HFF-Myc (cell line): ENCODE measurements at regions not wholly inside any gene's neighbourhood (a gene's known extent, or its start where the extent isn't known, plus 50 kb on each side); places are given as distances from the start of the nearest gene placed in this dataset.

Experiments
- DNase-seq: peaks from one replicate; pipeline ENCODE4 v3.0.0-alpha.2; 2011; ENCODE audit warnings: low read depth; ENCODE audit errors: extremely low read depth
- H3K4me3 ChIP-seq: replicated peaks from 2 replicates; pipeline ENCODE4 v1.5.1; 2011; ENCODE audit warnings: low read depth, mild to moderate bottlenecking, control low read depth, low read length
- TF ChIP-seq, protein P1 (sequence below): IDR thresholded peaks from 2 replicates; pipeline ENCODE4 v1.5.1; 2012; ENCODE audit warnings: mild to moderate bottlenecking, low read depth, low read length, control low read depth; ENCODE audit errors: missing control alignments

GRCh38 chr5:71949772-71950171, 157.5 kb upstream of the MAP1B start:
- TF ChIP-seq, protein P1, sequence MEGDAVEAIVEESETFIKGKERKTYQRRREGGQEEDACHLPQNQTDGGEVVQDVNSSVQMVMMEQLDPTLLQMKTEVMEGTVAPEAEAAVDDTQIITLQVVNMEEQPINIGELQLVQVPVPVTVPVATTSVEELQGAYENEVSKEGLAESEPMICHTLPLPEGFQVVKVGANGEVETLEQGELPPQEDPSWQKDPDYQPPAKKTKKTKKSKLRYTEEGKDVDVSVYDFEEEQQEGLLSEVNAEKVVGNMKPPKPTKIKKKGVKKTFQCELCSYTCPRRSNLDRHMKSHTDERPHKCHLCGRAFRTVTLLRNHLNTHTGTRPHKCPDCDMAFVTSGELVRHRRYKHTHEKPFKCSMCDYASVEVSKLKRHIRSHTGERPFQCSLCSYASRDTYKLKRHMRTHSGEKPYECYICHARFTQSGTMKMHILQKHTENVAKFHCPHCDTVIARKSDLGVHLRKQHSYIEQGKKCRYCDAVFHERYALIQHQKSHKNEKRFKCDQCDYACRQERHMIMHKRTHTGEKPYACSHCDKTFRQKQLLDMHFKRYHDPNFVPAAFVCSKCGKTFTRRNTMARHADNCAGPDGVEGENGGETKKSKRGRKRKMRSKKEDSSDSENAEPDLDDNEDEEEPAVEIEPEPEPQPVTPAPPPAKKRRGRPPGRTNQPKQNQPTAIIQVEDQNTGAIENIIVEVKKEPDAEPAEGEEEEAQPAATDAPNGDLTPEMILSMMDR, result no peak
- DNase-seq, result no peak
- H3K4me3 ChIP-seq, result no peak overlapping the region

DNA sequence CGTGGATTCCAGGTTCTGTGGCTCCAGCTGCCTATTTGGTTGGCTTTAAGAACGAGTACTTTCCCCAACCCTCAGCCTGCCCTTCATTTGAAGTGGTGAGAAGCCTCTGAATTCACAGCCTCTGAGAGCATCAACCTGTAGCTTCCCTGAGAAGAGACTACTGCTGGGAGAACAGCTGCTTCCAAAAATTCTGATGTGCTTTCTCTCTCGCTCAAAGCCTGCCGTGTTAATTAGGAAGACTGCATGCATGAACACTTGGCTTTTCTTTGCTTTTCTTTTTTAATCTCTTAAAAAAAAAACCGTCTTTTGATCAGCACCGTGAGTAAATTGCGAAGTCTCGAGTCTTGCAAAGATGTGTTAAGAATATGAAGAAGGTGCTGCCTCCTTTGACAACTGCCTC, 153.4 kb upstream of the MAP1B start:
- TF ChIP-seq, protein P1, result no peak
- no peak for DNase-seq
- H3K4me3 ChIP-seq, result no peak overlapping the region

DNA sequence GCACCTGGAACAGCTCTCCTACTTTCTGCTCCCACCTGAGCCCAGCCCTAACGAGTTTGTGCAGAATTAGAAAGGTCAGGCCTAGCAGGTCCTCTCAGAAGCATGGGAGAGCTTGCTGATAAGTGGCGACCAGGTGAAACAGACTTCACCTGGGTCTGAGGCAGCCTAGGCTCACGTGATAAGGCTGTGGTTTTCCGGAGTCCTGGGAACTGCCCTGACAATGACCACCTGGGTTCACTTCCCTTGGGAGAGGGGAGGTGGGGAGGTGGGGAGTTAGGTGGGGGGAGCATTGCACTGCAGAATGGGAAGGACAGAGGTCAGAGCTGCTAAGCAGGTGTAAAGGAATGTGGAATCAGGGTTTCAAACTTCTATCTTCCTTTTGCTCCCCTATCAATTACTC, 152.9 kb upstream of the MAP1B start:
- DNase-seq, result no peak
- no peak overlapping the region for H3K4me3 ChIP-seq
- TF ChIP-seq, protein P1, result no peak

- DNase-seq, result no peak
- no peak overlapping the region for H3K4me3 ChIP-seq
- TF ChIP-seq, protein P1, result no peak
Observed at GRCh38 chr5:71955723-71956122, 151.6 kb upstream of the MAP1B start.

- TF ChIP-seq, protein P1, result no peak
- DNase-seq, result no peak
- H3K4me3 ChIP-seq, result no peak overlapping the region
Observed at GRCh38 chr5:71957292-71957898, 149.9 kb upstream of the MAP1B start.

- DNase-seq, result no peak
- no peak overlapping the region for H3K4me3 ChIP-seq
- TF ChIP-seq, protein P1, result no peak
Observed at GRCh38 chr5:71960195-71960594, 147.1 kb upstream of the MAP1B start.

- DNase-seq, result no peak
- no peak overlapping the region for H3K4me3 ChIP-seq
- TF ChIP-seq, protein P1, result no peak
Observed at GRCh38 chr5:71961786-71962185, 145.5 kb upstream of the MAP1B start.
